Neural cell (in vitro differentiated cells): ENCODE measurements at regions not wholly inside any gene's neighbourhood (a gene's known extent, or its start where the extent isn't known, plus 50 kb on each side); places are given as distances from the start of the nearest gene placed in this dataset.

Experiments
- H2AFZ ChIP-seq: fragments of 200-600, 300-800 bp; sonication (generic), shearing (Covaris generic); 2 replicates; pipeline ENCODE4 v1.6.0; 2014; ENCODE audit warnings: low read depth, mild to moderate bottlenecking, antibody characterized with exemption, low read length, moderate library complexity
- H3F3A ChIP-seq: fragments of 200-600 bp; shearing (Covaris generic); 2 replicates; pipeline ENCODE4 v1.6.1; 2016; ENCODE audit warnings: mild to moderate bottlenecking, moderate library complexity, mixed read lengths, antibody characterized with exemption, low read length; ENCODE audit not compliant: insufficient read depth, poor library complexity, severe bottlenecking
- H3K27ac ChIP-seq: fragments of 200-600, 300-800 bp; sonication (generic), shearing (Covaris generic); 2 replicates; pipeline ENCODE4 v1.5.1; 2014; ENCODE audit warnings: mild to moderate bottlenecking, low read length, moderate library complexity
- H3K27me3 ChIP-seq: fragments of 300-800, 200-600 bp; sonication (generic), shearing (Covaris generic); 2 replicates; pipeline ENCODE4 v1.6.0; 2014; ENCODE audit warnings: mild to moderate bottlenecking, low read depth, low read length, moderate library complexity; ENCODE audit not compliant: insufficient read depth
- H3K36me3 ChIP-seq: fragments of 300-800, 200-600 bp; sonication (generic), shearing (Covaris generic); 2 replicates; pipeline ENCODE4 v1.5.1; 2014; ENCODE audit warnings: mild to moderate bottlenecking, antibody characterized with exemption, low read length, moderate library complexity; ENCODE audit not compliant: insufficient read depth
- H3K4me2 ChIP-seq: fragments of 300-800, 200-600 bp; sonication (generic), shearing (Covaris generic); 2 replicates; pipeline ENCODE4 v1.6.0; 2014; ENCODE audit warnings: mild to moderate bottlenecking, low read length
- H3K4me3 ChIP-seq: fragments of 300-800, 200-600 bp; sonication (generic), shearing (Covaris generic); 2 replicates; pipeline ENCODE4 v1.5.1; 2014; ENCODE audit warnings: mild to moderate bottlenecking, low read length, moderate library complexity
- H3K79me2 ChIP-seq: fragments of 200-600 bp; shearing (Covaris generic); replicated peaks from 2 replicates; pipeline ENCODE4 v1.6.0; 2014; ENCODE audit warnings: mild to moderate bottlenecking, low read length, moderate library complexity; ENCODE audit not compliant: insufficient read depth
- H3K9ac ChIP-seq: fragments of 300-800, 200-600 bp; sonication (generic), shearing (Covaris generic); 2 replicates; pipeline ENCODE4 v1.6.1; 2016; ENCODE audit warnings: mild to moderate bottlenecking, low read length, mixed read lengths
- H3K9me2 ChIP-seq: fragments of 200-600 bp; shearing (Covaris generic); 2 replicates; pipeline ENCODE4 v1.6.1; 2016; ENCODE audit warnings: mild to moderate bottlenecking, low read length, mixed read lengths; ENCODE audit not compliant: insufficient read depth
- H3K9me3 ChIP-seq: fragments of 200-600, 300-800 bp; sonication (generic), shearing (Covaris generic); 2 replicates; pipeline ENCODE4 v1.6.1; 2016; ENCODE audit warnings: mild to moderate bottlenecking, mixed run types, low read length, moderate library complexity, mixed read lengths
- H4K20me1 ChIP-seq: fragments of 200-600 bp; shearing (Covaris generic); 2 replicates; pipeline ENCODE4 v1.6.1; 2016; ENCODE audit warnings: mild to moderate bottlenecking, mixed run types; ENCODE audit not compliant: insufficient read depth
- CTCF ChIP-seq: fragments of 450-650 bp; IDR thresholded peaks from 2 replicates; pipeline ENCODE4 v1.5.1; 2014; ENCODE audit warnings: antibody characterized with exemption, mild to moderate bottlenecking, moderate library complexity; ENCODE audit not compliant: poor library complexity, severe bottlenecking
- EP300 ChIP-seq: fragments of 450-650 bp; conservative IDR thresholded peaks from 2 replicates; pipeline ENCODE4 v1.6.1; 2014; ENCODE audit warnings: antibody characterized with exemption, mild to moderate bottlenecking, moderate library complexity; ENCODE audit not compliant: poor library complexity, severe bottlenecking
- EZH2 ChIP-seq: fragments of 200-600, 300-800 bp; shearing (Covaris generic), sonication (generic); IDR thresholded peaks from 2 replicates; pipeline ENCODE4 v1.6.1; 2014; ENCODE audit warnings: antibody characterized with exemption, low read length, borderline replicate concordance, mild to moderate bottlenecking; ENCODE audit not compliant: insufficient read depth, poor library complexity, severe bottlenecking
- MXI1 ChIP-seq: fragments of 450-650 bp; conservative IDR thresholded peaks from 2 replicates; pipeline ENCODE4 v1.6.1; 2014; ENCODE audit warnings: antibody characterized with exemption, mild to moderate bottlenecking; ENCODE audit not compliant: poor library complexity, severe bottlenecking
- POLR2AphosphoS5 ChIP-seq: IDR thresholded peaks from 2 replicates; pipeline ENCODE4 v1.6.1; 2012
- RAD21 ChIP-seq: fragments of 450-650 bp; conservative IDR thresholded peaks from 2 replicates; pipeline ENCODE4 v1.6.1; 2014; ENCODE audit warnings: antibody characterized with exemption, mild to moderate bottlenecking, moderate library complexity
- REST ChIP-seq: IDR thresholded peaks from 2 replicates; pipeline ENCODE4 v1.6.1; 2012; ENCODE audit warnings: borderline replicate concordance
- SMC3 ChIP-seq: fragments of 450-650 bp; conservative IDR thresholded peaks from 2 replicates; pipeline ENCODE4 v1.6.1; 2014; ENCODE audit warnings: antibody characterized with exemption, mild to moderate bottlenecking, moderate library complexity; ENCODE audit not compliant: poor library complexity
- TAF1 ChIP-seq: IDR thresholded peaks from 2 replicates; pipeline ENCODE4 v1.6.1; 2012; ENCODE audit warnings: low read depth

GRCh38 chr20:16123623-16124022, 449.6 kb downstream of the KIF16B start:
- TF ChIP-seq TAF1 (no peak), EZH2 (no peak), MXI1 (no peak), SMC3 (no peak), POLR2AphosphoS5 (no peak), CTCF (no peak), RAD21 (no peak), EP300 (no peak), REST (no peak)
- H3K9me2 ChIP-seq: no peaks in the 10 kb centered on the region
- no peak overlapping the region for H3K9ac ChIP-seq
- H3K79me2 ChIP-seq: no peaks in the 10 kb centered on the region
- H3F3A ChIP-seq: no peaks in the 10 kb centered on the region
- no peaks in the 10 kb centered on the region for H3K27me3 ChIP-seq
- no peak overlapping the region for H3K4me2 ChIP-seq
- H4K20me1 ChIP-seq: no peaks in the 10 kb centered on the region
- H3K4me3 ChIP-seq: no peak overlapping the region
- no peaks in the 10 kb centered on the region for H3K36me3 ChIP-seq
- H3K9me3 ChIP-seq: no peaks in the 10 kb centered on the region
- H3K27ac ChIP-seq: no peak overlapping the region
- H2AFZ ChIP-seq: no peak overlapping the region

GRCh38 chr20:16119909-16120308, 453.3 kb downstream of the KIF16B start:
- H3K9me3 ChIP-seq: no peaks in the 10 kb centered on the region
- no peaks in the 10 kb centered on the region for H3K79me2 ChIP-seq
- no peaks in the 10 kb centered on the region for H3K27me3 ChIP-seq
- no peak overlapping the region for H3K27ac ChIP-seq
- H3F3A ChIP-seq: no peaks in the 10 kb centered on the region
- H3K36me3 ChIP-seq: no peaks in the 10 kb centered on the region
- H3K4me3 ChIP-seq: no peak overlapping the region
- no peak overlapping the region for H3K4me2 ChIP-seq
- H3K9me2 ChIP-seq: no peaks in the 10 kb centered on the region
- H2AFZ ChIP-seq: no peak overlapping the region
- no peak for TF ChIP-seq REST
- TF ChIP-seq RAD21: no peak
- no peak for TF ChIP-seq EZH2
- no peak for TF ChIP-seq MXI1
- no peak for TF ChIP-seq CTCF
- TF ChIP-seq TAF1: no peak
- no peak for TF ChIP-seq EP300
- no peak for TF ChIP-seq SMC3
- TF ChIP-seq POLR2AphosphoS5: no peak
- H3K9ac ChIP-seq: no peak overlapping the region
- no peaks in the 10 kb centered on the region for H4K20me1 ChIP-seq
